Neural cell (in vitro differentiated cells): ENCODE measurements at regions not wholly inside any gene's neighbourhood (a gene's known extent, or its start where the extent isn't known, plus 50 kb on each side); places are given as distances from the start of the nearest gene placed in this dataset.

Experiments used
- H2AFZ ChIP-seq: fragments of 200-600, 300-800 bp; sonication (generic), shearing (Covaris generic); 2 replicates; pipeline ENCODE4 v1.6.0; 2014; ENCODE audit warnings: low read depth, mild to moderate bottlenecking, antibody characterized with exemption, low read length, moderate library complexity
- H3F3A ChIP-seq: fragments of 200-600 bp; shearing (Covaris generic); 2 replicates; pipeline ENCODE4 v1.6.1; 2016; ENCODE audit warnings: mild to moderate bottlenecking, moderate library complexity, mixed read lengths, antibody characterized with exemption, low read length; ENCODE audit not compliant: insufficient read depth, poor library complexity, severe bottlenecking
- H3K27ac ChIP-seq: fragments of 200-600, 300-800 bp; sonication (generic), shearing (Covaris generic); 2 replicates; pipeline ENCODE4 v1.5.1; 2014; ENCODE audit warnings: mild to moderate bottlenecking, low read length, moderate library complexity
- H3K27me3 ChIP-seq: fragments of 300-800, 200-600 bp; sonication (generic), shearing (Covaris generic); 2 replicates; pipeline ENCODE4 v1.6.0; 2014; ENCODE audit warnings: mild to moderate bottlenecking, low read depth, low read length, moderate library complexity; ENCODE audit not compliant: insufficient read depth
- H3K36me3 ChIP-seq: fragments of 300-800, 200-600 bp; sonication (generic), shearing (Covaris generic); 2 replicates; pipeline ENCODE4 v1.5.1; 2014; ENCODE audit warnings: mild to moderate bottlenecking, antibody characterized with exemption, low read length, moderate library complexity; ENCODE audit not compliant: insufficient read depth
- H3K4me2 ChIP-seq: fragments of 300-800, 200-600 bp; sonication (generic), shearing (Covaris generic); 2 replicates; pipeline ENCODE4 v1.6.0; 2014; ENCODE audit warnings: mild to moderate bottlenecking, low read length
- H3K4me3 ChIP-seq: fragments of 300-800, 200-600 bp; sonication (generic), shearing (Covaris generic); 2 replicates; pipeline ENCODE4 v1.5.1; 2014; ENCODE audit warnings: mild to moderate bottlenecking, low read length, moderate library complexity
- H3K79me2 ChIP-seq: fragments of 200-600 bp; shearing (Covaris generic); replicated peaks from 2 replicates; pipeline ENCODE4 v1.6.0; 2014; ENCODE audit warnings: mild to moderate bottlenecking, low read length, moderate library complexity; ENCODE audit not compliant: insufficient read depth
- H3K9ac ChIP-seq: fragments of 300-800, 200-600 bp; sonication (generic), shearing (Covaris generic); 2 replicates; pipeline ENCODE4 v1.6.1; 2016; ENCODE audit warnings: mild to moderate bottlenecking, low read length, mixed read lengths
- H3K9me2 ChIP-seq: fragments of 200-600 bp; shearing (Covaris generic); 2 replicates; pipeline ENCODE4 v1.6.1; 2016; ENCODE audit warnings: mild to moderate bottlenecking, low read length, mixed read lengths; ENCODE audit not compliant: insufficient read depth
- H3K9me3 ChIP-seq: fragments of 200-600, 300-800 bp; sonication (generic), shearing (Covaris generic); 2 replicates; pipeline ENCODE4 v1.6.1; 2016; ENCODE audit warnings: mild to moderate bottlenecking, mixed run types, low read length, moderate library complexity, mixed read lengths
- H4K20me1 ChIP-seq: fragments of 200-600 bp; shearing (Covaris generic); 2 replicates; pipeline ENCODE4 v1.6.1; 2016; ENCODE audit warnings: mild to moderate bottlenecking, mixed run types; ENCODE audit not compliant: insufficient read depth
- CTCF ChIP-seq: fragments of 450-650 bp; IDR thresholded peaks from 2 replicates; pipeline ENCODE4 v1.5.1; 2014; ENCODE audit warnings: antibody characterized with exemption, mild to moderate bottlenecking, moderate library complexity; ENCODE audit not compliant: poor library complexity, severe bottlenecking
- EP300 ChIP-seq: fragments of 450-650 bp; conservative IDR thresholded peaks from 2 replicates; pipeline ENCODE4 v1.6.1; 2014; ENCODE audit warnings: antibody characterized with exemption, mild to moderate bottlenecking, moderate library complexity; ENCODE audit not compliant: poor library complexity, severe bottlenecking
- EZH2 ChIP-seq: fragments of 200-600, 300-800 bp; shearing (Covaris generic), sonication (generic); IDR thresholded peaks from 2 replicates; pipeline ENCODE4 v1.6.1; 2014; ENCODE audit warnings: antibody characterized with exemption, low read length, borderline replicate concordance, mild to moderate bottlenecking; ENCODE audit not compliant: insufficient read depth, poor library complexity, severe bottlenecking
- MXI1 ChIP-seq: fragments of 450-650 bp; conservative IDR thresholded peaks from 2 replicates; pipeline ENCODE4 v1.6.1; 2014; ENCODE audit warnings: antibody characterized with exemption, mild to moderate bottlenecking; ENCODE audit not compliant: poor library complexity, severe bottlenecking
- POLR2AphosphoS5 ChIP-seq: IDR thresholded peaks from 2 replicates; pipeline ENCODE4 v1.6.1; 2012
- RAD21 ChIP-seq: fragments of 450-650 bp; conservative IDR thresholded peaks from 2 replicates; pipeline ENCODE4 v1.6.1; 2014; ENCODE audit warnings: antibody characterized with exemption, mild to moderate bottlenecking, moderate library complexity
- REST ChIP-seq: IDR thresholded peaks from 2 replicates; pipeline ENCODE4 v1.6.1; 2012; ENCODE audit warnings: borderline replicate concordance
- SMC3 ChIP-seq: fragments of 450-650 bp; conservative IDR thresholded peaks from 2 replicates; pipeline ENCODE4 v1.6.1; 2014; ENCODE audit warnings: antibody characterized with exemption, mild to moderate bottlenecking, moderate library complexity; ENCODE audit not compliant: poor library complexity
- TAF1 ChIP-seq: IDR thresholded peaks from 2 replicates; pipeline ENCODE4 v1.6.1; 2012; ENCODE audit warnings: low read depth

- H3K27ac ChIP-seq = no peak overlapping the region
- no peak overlapping the region for H3K9ac ChIP-seq
- H2AFZ ChIP-seq = no peak overlapping the region
- TF ChIP-seq TAF1 (no peak), POLR2AphosphoS5 (no peak), MXI1 (no peak), SMC3 (no peak), RAD21 (no peak), EZH2 (no peak), REST (no peak), EP300 (no peak), CTCF (no peak)
- no peaks in the 10 kb centered on the region for H3K79me2 ChIP-seq
- H4K20me1 ChIP-seq = no peaks in the 10 kb centered on the region
- no peak overlapping the region for H3K4me3 ChIP-seq
- no peaks in the 10 kb centered on the region for H3F3A ChIP-seq
- H3K36me3 ChIP-seq = no peaks in the 10 kb centered on the region
- H3K27me3 ChIP-seq = no peaks in the 10 kb centered on the region
- H3K9me3 ChIP-seq = no peaks in the 10 kb centered on the region
- H3K9me2 ChIP-seq = no peaks in the 10 kb centered on the region
- H3K4me2 ChIP-seq = no peak overlapping the region
Measured at GRCh38 chr13:30051531-30052060, 201.2 kb upstream of the UBL3 start.

- Histone ChIP-seq H2AFZ (no peak overlapping the region), H3K4me3 (no peak overlapping the region), H3K27me3 (no peaks in the 10 kb centered on the region), H3K4me2 (no peak overlapping the region), H3K9me2 (no peaks in the 10 kb centered on the region), H3K9me3 (no peaks in the 10 kb centered on the region), H3F3A (no peaks in the 10 kb centered on the region), H3K9ac (no peak overlapping the region), H3K36me3 (no peaks in the 10 kb centered on the region), H3K79me2 (no peaks in the 10 kb centered on the region), H4K20me1 (no peaks in the 10 kb centered on the region), H3K27ac (no peak overlapping the region)
- TF ChIP-seq RAD21 (no peak), MXI1 (no peak), SMC3 (no peak), TAF1 (no peak), EZH2 (no peak), EP300 (no peak), CTCF (no peak), REST (no peak), POLR2AphosphoS5 (no peak)
Measured at GRCh38 chr13:30049692-30050091, 199.3 kb upstream of the UBL3 start.
